Liver (tissue), 8 donors: ENCODE measurements at regions not wholly inside any gene's neighbourhood (a gene's known extent, or its start where the extent isn't known, plus 50 kb on each side); places are given as distances from the start of the nearest gene placed in this dataset.
A peak's percentile ranks its signal among the peaks of the same experiment; 100 is the strongest.

Source experiments
- DNase-seq: peaks from one replicate; pipeline ENCODE4 v3.0.0-alpha.2; 2017; ENCODE audit warnings: low spot score
- H3K27ac ChIP-seq, 2 donors: one replicate each; pipeline ENCODE4 v1.7.0; 2013; ENCODE audit warnings: inconsistent platforms in 2 of 2, low read length in 2 of 2, control low read depth in 1 of 2, low read depth in 1 of 2, mild to moderate bottlenecking in 1 of 2
- H3K27me3 ChIP-seq, 4 donors: one replicate each; pipeline versions ENCODE4 v1.6.1 to v1.7.0; 2013; ENCODE audit warnings: low read length in 3 of 4, inconsistent platforms in 1 of 4, mild to moderate bottlenecking in 1 of 4, moderate library complexity in 1 of 4; ENCODE audit not compliant: control insufficient read depth in 4 of 4, insufficient read depth in 4 of 4
- H3K36me3 ChIP-seq, 4 donors: one replicate each; pipeline versions ENCODE4 v1.6.1 to v1.7.0; 2013; ENCODE audit warnings: low read length in 3 of 4, mild to moderate bottlenecking in 3 of 4, low read depth in 1 of 4, moderate library complexity in 1 of 4; ENCODE audit not compliant: control insufficient read depth in 4 of 4, insufficient read depth in 3 of 4
- H3K4me1 ChIP-seq, 4 donors: one replicate each; pipeline versions ENCODE4 v1.6.1 to v1.7.0; 2013; ENCODE audit warnings: low read length in 3 of 4, mild to moderate bottlenecking in 3 of 4, moderate library complexity in 1 of 4; ENCODE audit not compliant: control insufficient read depth in 4 of 4, insufficient read depth in 4 of 4
- H3K4me3 ChIP-seq, 3 donors: one replicate each; pipeline versions ENCODE4 v1.6.1 to v1.7.0; 2013; ENCODE audit warnings: low read length in 3 of 3, control low read depth in 1 of 3, low read depth in 1 of 3, mild to moderate bottlenecking in 1 of 3
- H3K9ac ChIP-seq, 2 donors: one replicate each; pipeline ENCODE4 v1.7.0; 2013; ENCODE audit warnings: low read length in 2 of 2, mild to moderate bottlenecking in 2 of 2, moderate library complexity in 2 of 2, control low read depth in 1 of 2, low read depth in 1 of 2
- H3K9me3 ChIP-seq, 4 donors: one replicate each; pipeline versions ENCODE4 v1.6.1 to v1.7.0; 2013; ENCODE audit warnings: low read length in 3 of 4; ENCODE audit not compliant: control insufficient read depth in 4 of 4
- FOXA1 ChIP-seq: IDR thresholded peaks from 2 replicates; pipeline ENCODE4 v1.6.1; 2016; ENCODE audit warnings: antibody characterized with exemption
- GABPA ChIP-seq, 2 donors: IDR thresholded peaks in 1 of 2; conservative IDR thresholded peaks in 1 of 2; 2 replicates each; pipeline ENCODE4 v1.6.1; 2016; ENCODE audit warnings: antibody characterized with exemption in 2 of 2, mild to moderate bottlenecking in 1 of 2, moderate library complexity in 1 of 2
- HNF4A ChIP-seq, 2 donors: conservative IDR thresholded peaks; 2 replicates each; pipeline ENCODE4 v1.6.1; 2016; ENCODE audit warnings: antibody characterized with exemption in 2 of 2, mild to moderate bottlenecking in 2 of 2
- JUND ChIP-seq, 2 donors: IDR thresholded peaks; 2 replicates each; pipeline ENCODE4 v1.6.1; 2016; ENCODE audit warnings: antibody characterized with exemption in 2 of 2
- NR2F2 ChIP-seq: IDR thresholded peaks from 2 replicates; pipeline ENCODE4 v1.6.1; 2016; ENCODE audit warnings: antibody characterized with exemption
- RAD21 ChIP-seq, 2 donors: IDR thresholded peaks; 2 replicates each; pipeline ENCODE4 v1.6.1; 2016; ENCODE audit warnings: antibody characterized with exemption in 2 of 2, mild to moderate bottlenecking in 2 of 2
- TAF1 ChIP-seq: conservative IDR thresholded peaks from 2 replicates; pipeline ENCODE4 v1.6.1; 2016; ENCODE audit warnings: antibody characterized with exemption, mild to moderate bottlenecking
- YY1 ChIP-seq: IDR thresholded peaks from 2 replicates; pipeline ENCODE4 v1.6.1; 2016; ENCODE audit warnings: antibody characterized with exemption, mild to moderate bottlenecking
- WGBS: extraction: QIAGEN DNeasy Blood & Tissue Kit; methylation state at CpG from one replicate; pipeline ENCODE4 v1.1.7; 2013; 5-methylcytosine and 5-hydroxymethylcytosine counted together
- TF ChIP-seq, protein P1 (sequence below): IDR thresholded peaks from 2 replicates; pipeline ENCODE4 v1.6.1; 2016; ENCODE audit warnings: antibody characterized with exemption, mild to moderate bottlenecking
- TF ChIP-seq, protein P2 (sequence below): IDR thresholded peaks from 2 replicates; pipeline ENCODE4 v1.6.1; 2016; ENCODE audit warnings: antibody characterized with exemption
- TF ChIP-seq, protein P3 (sequence below): fragments of 150-350 bp; IDR thresholded peaks from 2 replicates; pipeline ENCODE4 v1.5.1; 2017; ENCODE audit warnings: improper control_type of control experiment, low read depth, low read length; ENCODE audit not compliant: missing input control
- donor health status: healthy.
- donor health status: healthy.
- donor health status: healthy.
- donor health status: healthy.
- donor health status: healthy.

DNA sequence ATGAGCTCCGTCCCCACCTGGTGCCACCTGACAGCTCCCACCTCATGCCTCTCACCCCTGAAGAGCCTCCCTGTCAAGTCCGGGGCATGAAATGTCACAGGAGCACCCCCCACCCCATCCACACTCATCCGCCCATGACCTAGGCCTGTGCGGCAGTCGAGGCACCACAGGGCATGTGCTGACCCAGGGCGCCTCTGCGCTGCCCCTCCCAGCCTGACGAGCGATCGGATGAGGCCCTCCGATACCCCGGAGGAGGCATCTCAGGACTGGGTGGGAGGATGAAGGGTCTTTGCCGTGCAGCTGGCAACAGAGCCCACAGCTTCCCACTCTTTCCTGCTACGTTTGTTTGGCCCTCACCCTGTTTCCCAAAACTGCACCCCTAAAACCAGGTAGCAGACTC is 184.4 kb upstream of the TCERG1L start (continued):
- TF ChIP-seq, protein P1, sequence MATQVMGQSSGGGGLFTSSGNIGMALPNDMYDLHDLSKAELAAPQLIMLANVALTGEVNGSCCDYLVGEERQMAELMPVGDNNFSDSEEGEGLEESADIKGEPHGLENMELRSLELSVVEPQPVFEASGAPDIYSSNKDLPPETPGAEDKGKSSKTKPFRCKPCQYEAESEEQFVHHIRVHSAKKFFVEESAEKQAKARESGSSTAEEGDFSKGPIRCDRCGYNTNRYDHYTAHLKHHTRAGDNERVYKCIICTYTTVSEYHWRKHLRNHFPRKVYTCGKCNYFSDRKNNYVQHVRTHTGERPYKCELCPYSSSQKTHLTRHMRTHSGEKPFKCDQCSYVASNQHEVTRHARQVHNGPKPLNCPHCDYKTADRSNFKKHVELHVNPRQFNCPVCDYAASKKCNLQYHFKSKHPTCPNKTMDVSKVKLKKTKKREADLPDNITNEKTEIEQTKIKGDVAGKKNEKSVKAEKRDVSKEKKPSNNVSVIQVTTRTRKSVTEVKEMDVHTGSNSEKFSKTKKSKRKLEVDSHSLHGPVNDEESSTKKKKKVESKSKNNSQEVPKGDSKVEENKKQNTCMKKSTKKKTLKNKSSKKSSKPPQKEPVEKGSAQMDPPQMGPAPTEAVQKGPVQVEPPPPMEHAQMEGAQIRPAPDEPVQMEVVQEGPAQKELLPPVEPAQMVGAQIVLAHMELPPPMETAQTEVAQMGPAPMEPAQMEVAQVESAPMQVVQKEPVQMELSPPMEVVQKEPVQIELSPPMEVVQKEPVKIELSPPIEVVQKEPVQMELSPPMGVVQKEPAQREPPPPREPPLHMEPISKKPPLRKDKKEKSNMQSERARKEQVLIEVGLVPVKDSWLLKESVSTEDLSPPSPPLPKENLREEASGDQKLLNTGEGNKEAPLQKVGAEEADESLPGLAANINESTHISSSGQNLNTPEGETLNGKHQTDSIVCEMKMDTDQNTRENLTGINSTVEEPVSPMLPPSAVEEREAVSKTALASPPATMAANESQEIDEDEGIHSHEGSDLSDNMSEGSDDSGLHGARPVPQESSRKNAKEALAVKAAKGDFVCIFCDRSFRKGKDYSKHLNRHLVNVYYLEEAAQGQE, result no peak

DNA sequence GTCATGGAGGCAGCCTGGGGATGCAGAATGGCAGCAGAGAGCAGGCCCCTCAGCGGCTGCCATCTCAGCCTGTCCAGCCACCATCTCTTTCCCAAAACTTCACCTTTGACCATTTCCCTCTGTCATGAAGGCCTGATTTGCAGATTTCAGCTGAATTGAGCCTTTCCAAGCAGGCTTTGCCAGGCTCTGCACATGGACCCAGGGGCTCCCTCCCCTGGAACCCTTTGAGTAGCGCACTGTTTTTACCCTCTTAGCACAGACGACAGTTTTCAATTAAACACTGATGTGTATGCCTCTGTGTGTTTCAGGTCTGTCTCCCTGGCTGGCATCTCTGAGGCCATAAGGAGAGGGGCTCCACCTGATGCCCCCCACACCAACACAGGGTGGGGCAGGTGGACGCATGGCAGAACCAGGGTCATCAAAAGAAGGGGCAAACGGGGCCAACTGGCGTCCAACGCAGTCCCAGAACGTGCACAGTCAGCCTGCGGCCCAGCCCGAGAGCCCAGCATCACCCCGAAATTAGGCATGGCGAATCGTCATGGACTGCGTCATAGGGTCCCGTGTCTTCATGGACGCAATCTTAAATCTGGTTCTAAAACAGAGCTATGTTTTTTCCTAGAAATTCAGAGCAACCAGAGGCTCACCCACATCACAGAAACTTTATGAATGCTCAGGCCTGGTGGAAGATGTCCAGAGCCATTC is 185.0 kb upstream of the TCERG1L start:
- Histone ChIP-seq H3K27me3 (no peaks in the 10 kb centered on the region), H3K4me1 (no peaks in the 10 kb centered on the region), H3K4me3 (no peak overlapping the region), H3K36me3 (no peaks in the 10 kb centered on the region), H3K27ac (no peak overlapping the region), H3K9me3 (peaks cover 0 to 7% (median 0%) of the 10 kb centered on the region in 4 donors), H3K9ac (no peak overlapping the region)
- TF ChIP-seq NR2F2, result no peak
- TF ChIP-seq RAD21 (IDR thresholded peaks at IDR 0.05), result peak in 1 of 2 donors; percentile 27
- 93% methylated on average over 16 of the region's 16 CpGs for WGBS
- no peak for DNase-seq

DNA sequence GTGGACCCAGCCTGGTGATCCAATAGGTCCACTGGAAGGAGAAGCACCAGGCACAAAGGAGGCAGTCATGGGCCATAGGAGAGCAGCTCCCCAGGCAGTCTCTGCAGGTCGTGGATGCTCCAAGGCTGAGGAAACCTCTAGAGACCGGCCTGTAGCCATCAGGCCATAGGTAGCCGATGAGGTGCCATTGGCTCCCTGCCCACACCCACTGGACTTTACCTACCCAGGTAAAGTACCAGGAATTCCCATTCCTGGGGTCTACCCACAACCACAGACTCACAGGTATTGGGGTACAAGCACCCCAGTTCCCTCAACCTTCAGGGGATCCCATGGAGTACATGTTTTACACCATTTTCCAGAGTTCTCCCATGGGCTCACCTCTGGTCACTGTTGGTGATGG is 188.0 kb upstream of the TCERG1L start:
- Histone ChIP-seq H3K9ac (no peak overlapping the region), H3K27ac (no peak overlapping the region), H3K9me3 (peaks cover 2 to 24% (median 4%) of the 10 kb centered on the region in 4 donors), H3K27me3 (no peaks in the 10 kb centered on the region), H3K36me3 (no peaks in the 10 kb centered on the region), H3K4me1 (no peaks in the 10 kb centered on the region), H3K4me3 (no peak overlapping the region)
- no peak for TF ChIP-seq FOXA1
- TF ChIP-seq JUND (IDR thresholded peaks at IDR 0.05), result no peak
- TF ChIP-seq GABPA (IDR thresholded peaks at IDR 0.05 in 1 of 2, conservative IDR thresholded peaks at IDR 0.05 in 1 of 2), result no peak
- TF ChIP-seq, protein P2, sequence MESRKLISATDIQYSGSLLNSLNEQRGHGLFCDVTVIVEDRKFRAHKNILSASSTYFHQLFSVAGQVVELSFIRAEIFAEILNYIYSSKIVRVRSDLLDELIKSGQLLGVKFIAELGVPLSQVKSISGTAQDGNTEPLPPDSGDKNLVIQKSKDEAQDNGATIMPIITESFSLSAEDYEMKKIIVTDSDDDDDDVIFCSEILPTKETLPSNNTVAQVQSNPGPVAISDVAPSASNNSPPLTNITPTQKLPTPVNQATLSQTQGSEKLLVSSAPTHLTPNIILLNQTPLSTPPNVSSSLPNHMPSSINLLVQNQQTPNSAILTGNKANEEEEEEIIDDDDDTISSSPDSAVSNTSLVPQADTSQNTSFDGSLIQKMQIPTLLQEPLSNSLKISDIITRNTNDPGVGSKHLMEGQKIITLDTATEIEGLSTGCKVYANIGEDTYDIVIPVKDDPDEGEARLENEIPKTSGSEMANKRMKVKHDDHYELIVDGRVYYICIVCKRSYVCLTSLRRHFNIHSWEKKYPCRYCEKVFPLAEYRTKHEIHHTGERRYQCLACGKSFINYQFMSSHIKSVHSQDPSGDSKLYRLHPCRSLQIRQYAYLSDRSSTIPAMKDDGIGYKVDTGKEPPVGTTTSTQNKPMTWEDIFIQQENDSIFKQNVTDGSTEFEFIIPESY, result no peak
- no peak for TF ChIP-seq HNF4A (conservative IDR thresholded peaks at IDR 0.05)
- TF ChIP-seq, protein P3, sequence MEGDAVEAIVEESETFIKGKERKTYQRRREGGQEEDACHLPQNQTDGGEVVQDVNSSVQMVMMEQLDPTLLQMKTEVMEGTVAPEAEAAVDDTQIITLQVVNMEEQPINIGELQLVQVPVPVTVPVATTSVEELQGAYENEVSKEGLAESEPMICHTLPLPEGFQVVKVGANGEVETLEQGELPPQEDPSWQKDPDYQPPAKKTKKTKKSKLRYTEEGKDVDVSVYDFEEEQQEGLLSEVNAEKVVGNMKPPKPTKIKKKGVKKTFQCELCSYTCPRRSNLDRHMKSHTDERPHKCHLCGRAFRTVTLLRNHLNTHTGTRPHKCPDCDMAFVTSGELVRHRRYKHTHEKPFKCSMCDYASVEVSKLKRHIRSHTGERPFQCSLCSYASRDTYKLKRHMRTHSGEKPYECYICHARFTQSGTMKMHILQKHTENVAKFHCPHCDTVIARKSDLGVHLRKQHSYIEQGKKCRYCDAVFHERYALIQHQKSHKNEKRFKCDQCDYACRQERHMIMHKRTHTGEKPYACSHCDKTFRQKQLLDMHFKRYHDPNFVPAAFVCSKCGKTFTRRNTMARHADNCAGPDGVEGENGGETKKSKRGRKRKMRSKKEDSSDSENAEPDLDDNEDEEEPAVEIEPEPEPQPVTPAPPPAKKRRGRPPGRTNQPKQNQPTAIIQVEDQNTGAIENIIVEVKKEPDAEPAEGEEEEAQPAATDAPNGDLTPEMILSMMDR, result no peak
- TF ChIP-seq TAF1, result no peak
- no peak for TF ChIP-seq RAD21 (IDR thresholded peaks at IDR 0.05)
- no peak for TF ChIP-seq YY1
- DNase-seq, result no peak
- 86% methylated on average over 3 of the region's 3 CpGs for WGBS
